ENCODE measurements at regions not wholly inside any gene's neighbourhood (a gene's known extent, or its start where the extent isn't known, plus 50 kb on each side); places are given as distances from the start of the nearest gene placed in this dataset.
"Not testable (repeated sequence)": the region's sequence is repeated elsewhere in the genome, so short reads cannot be mapped to it uniquely, and the experiment has no call there.

DNA sequence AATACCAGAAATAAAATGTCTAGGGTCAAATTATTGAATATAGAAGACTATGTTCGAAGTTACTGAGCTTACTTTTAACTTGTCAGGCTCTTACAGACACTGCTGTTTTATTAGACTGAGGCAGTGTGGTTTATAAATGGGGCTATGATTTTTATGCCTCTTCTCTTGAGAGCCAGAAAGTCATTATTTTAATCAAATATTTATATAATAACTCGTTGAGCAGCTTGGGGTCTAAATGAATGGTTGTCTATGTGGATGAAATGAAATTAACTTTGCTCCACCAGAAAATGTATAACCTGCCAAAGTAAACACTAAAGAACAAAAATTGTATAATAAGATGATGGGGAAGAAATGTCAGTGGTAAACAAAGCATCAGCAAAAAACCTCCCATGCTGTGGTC lies 175.6 kb upstream of the THSD7A start:
- no peak for DNase-seq

DNA sequence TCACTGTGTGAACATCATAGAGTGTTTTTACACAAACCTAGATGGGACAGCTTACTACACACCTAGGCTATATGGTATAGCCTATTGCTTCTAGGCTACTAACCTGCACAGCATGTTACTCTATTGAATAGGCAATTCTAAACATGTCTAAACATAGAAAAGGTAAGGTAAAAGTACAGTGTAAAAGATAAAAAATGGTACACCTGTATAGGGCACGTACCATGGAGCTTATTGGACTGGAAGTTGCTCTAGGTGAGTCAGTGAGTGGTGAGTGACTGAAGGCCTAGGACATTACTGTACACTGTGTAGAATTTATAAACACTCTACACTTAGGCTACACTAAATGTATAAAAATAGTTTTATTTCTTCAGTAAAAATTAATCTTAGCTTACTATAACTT lies 182.0 kb upstream of the THSD7A start:
- no peak for DNase-seq

- no peak for DNase-seq
Measured at GRCh38 chr7:12016439-12016838, 184.4 kb upstream of the THSD7A start.

DNA sequence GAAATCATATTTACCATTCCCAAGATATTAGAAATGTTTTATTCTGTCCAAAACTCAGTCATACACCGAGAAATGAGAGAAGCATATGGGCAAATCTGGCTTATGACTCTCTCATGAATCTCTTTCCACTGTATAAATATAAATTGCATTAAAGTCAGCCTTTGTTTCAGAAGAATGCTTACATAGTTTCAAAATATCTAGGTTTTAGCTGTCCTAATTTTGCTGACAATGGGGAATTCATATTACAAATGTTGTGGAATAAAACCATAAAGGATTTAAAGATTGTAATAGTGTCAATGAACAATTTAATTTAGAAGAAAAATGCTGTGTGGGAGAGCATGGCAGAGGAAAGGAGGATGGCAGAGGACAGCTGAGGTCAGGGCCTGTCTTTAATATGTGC lies 185.0 kb upstream of the THSD7A start:
- no peak for DNase-seq

DNA sequence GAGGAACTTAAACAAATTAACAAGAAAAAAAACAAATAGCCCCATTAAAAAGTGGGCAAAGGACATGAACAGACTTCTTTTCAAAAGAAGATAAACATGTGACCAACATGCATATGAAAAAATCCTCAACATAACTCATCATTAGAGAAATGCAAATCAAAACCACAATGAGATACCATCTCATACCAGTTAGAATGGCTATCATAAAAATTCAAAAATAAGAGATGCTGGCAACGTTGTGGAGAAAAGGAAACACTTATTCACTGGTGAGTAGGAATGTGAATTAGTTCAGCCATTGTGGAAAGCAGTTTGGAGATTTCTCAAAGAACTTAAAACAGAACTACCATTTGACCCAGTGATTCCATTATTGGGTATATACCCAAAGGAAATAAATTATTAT lies 189.1 kb upstream of the TMEM106B start:
- not testable (repeated sequence) for DNase-seq

- DNase-seq: no peak
Measured at GRCh38 chr7:12025246-12025645, 185.8 kb upstream of the TMEM106B start.

- DNase-seq: no peak
Measured at GRCh38 chr7:12028508-12028907, 182.6 kb upstream of the TMEM106B start.

GRCh38 chr7:12030116-12030515 lies 181.0 kb upstream of the TMEM106B start:
- DNase-seq: no peak

GRCh38 chr7:12031186-12031585 lies 179.9 kb upstream of the TMEM106B start:
- DNase-seq: no peak

GRCh38 chr7:12031638-12032037 lies 179.5 kb upstream of the TMEM106B start:
- no peak for DNase-seq

GRCh38 chr7:12032146-12032545 lies 178.9 kb upstream of the TMEM106B start:
- no peak for DNase-seq

DNA sequence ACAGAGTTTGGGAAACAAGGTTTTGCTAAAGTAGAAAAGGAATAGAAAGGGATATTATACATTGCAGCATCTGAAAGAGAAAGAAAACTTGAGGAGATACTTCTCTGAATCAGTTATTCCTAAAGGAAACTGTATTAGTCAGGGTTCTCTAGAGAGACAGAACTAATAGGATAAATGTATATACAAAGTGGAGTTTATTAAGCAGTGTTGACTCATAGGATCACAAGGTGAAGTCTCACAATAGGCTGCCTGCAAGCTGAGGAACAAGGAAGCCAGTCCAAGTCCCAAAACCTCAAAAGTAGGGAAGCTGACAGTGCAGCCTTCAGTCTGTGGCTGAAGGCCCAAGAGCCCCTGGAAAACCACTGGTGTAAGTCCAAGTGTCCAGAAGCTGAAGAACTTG lies 167.6 kb upstream of the TMEM106B start:
- not testable (repeated sequence) for DNase-seq

- no peak for DNase-seq
Measured at GRCh38 chr7:12052211-12052610, 158.9 kb upstream of the TMEM106B start.

DNA sequence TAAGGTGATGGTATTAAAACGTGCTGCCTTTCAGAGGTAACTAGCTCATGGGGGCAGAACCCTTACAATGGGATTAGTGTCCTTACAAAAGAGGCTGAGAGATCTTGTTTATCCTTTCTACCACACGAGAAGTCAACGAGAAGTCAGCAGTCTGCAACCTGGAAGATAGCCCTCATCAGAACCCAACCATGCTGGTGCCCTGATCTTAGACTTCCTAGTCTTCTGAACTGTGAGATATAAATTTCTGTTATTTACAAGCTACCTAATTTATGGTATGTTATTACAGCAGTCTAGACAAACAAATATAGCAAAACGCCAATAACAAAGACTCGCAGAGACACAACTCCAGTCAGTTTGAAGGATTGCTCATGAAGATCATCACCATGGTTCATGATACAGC lies 157.5 kb upstream of the TMEM106B start:
- no peak for DNase-seq

DNA sequence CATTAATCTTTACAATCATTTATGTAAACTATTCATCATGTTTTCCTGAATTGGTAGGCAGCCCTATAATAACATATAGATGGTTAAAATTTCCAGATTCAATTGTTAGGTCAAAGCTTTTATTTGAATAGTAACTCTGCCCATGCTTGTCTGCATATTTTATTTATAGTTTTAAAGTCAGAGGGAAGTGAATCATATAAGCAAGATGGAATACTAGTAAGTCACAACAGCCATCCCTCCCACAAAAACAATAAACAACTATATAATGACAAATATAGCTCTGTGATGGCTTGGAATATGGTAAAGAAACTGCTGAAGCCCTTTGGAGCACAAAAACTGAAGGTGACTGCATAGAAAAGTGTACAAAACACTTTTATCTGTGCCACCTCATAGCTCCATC lies 156.3 kb upstream of the TMEM106B start:
- no peak for DNase-seq

- DNase-seq: no peak
Measured at GRCh38 chr7:12056381-12056780, 154.7 kb upstream of the TMEM106B start.

DNA sequence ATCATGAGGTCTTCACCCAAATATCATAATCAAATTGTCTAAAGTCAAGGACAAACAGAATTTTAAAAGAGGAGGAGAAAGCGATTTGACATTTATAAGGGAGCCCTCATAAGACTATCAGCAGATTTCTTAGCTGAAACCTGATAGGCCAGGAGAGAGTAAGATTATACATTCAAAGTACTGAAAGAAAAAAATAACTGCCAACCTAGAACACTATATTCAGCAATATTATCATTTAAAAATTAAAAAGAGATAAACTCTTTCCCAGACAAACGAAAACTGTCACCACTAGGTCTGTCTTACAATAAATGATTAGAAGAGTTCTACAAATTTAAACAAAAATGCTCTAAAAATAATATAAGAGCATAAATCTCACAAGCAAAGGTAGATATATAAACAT lies 154.1 kb upstream of the TMEM106B start:
- DNase-seq: no peak

DNA sequence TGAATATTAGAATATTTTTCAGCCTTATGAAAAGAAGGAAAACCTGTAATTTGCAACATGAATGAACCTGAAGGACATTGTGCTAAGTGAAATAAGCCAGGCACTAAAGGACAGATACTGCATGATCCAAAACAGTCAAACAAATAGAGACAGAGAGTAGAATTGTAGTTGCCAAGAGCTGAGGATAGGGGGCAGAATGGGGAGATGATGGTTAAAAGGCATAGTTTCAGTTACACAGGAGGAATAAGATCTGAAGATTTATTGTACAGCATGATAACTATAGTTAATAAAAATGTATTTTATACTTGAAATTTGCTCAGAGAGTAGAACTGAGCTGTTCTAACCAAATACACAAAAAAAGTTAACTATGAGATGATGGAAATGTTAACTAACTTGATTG lies 149.0 kb upstream of the TMEM106B start:
- DNase-seq: no peak

DNA sequence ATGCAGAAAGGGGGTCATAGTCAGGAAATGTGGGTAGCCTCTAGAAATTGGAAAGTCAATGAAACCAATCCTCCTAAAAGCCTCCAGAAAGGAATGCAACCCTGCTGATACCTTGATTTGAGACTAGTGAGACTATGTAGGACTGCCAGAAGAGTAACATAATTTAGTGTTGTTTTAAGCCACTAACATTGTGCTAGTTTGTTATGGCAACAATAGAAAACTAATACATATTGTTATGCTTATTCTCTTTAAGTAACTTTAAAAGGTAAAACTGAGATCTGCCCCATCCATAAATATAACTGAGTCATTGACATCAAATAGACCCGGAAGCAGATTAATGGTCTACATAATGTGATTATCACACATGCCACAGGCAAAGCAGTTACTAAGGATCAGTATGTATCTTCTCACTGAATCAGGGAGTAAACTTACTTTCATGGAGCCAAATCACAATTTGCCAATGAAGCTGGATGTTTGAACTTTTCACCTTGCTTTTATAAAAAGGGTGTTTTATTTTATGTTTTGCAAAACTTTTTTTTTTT lies 146.4 kb upstream of the TMEM106B start:
- DNase-seq: no peak

DNA sequence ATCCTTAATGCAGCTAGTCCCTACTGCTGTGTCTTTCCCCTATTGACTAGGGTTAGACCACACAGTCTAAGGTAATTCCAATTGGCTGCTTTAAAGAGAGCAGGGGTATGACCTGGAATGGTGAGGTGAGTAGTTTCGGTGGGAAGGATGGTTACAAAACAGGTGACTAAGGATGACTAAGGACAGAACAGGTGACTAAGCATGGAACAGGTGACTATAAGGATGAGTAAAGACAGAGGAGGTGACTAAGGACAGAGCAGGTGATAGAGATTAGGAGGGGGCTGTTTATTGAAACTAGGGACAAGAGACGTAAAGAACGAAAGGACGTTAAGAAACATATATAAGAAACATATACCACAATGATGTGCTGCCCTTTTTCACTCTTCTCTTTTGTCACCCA lies 145.1 kb upstream of the TMEM106B start:
- DNase-seq: no peak

- no peak for DNase-seq
Measured at GRCh38 chr7:12066521-12066920, 144.6 kb upstream of the TMEM106B start.

GRCh38 chr7:12067156-12067831 lies 143.8 kb upstream of the TMEM106B start:
- DNase-seq: peak; percentile 68

GRCh38 chr7:12069757-12070156 lies 141.3 kb upstream of the TMEM106B start:
- no peak for DNase-seq

DNA sequence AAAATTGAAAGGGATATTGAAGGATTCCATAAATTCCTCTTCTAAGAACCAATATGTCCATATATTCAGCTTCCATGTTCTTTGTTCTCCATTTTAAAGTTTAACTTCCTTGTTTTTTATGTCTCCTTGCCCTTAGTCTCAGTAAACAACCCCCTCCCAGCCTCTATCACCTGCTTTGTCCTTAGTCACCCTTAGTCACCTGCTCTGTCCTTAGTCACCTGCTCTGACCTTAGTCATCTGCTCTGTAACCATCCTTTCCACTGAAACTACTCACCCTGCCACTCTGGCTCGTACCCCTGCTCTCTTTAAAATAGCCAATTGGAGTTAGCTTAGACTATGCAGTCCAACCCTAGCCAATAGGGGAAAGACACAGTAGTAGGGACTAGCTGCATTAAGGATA lies 136.2 kb upstream of the TMEM106B start:
- DNase-seq: no peak

GRCh38 chr7:12080006-12080405 lies 131.1 kb upstream of the TMEM106B start:
- DNase-seq: no peak

All from NCI-H1092 (cell line).